ENCODE measurements at regions not wholly inside any gene's neighbourhood (a gene's known extent, or its start where the extent isn't known, plus 50 kb on each side); places are given as distances from the start of the nearest gene placed in this dataset.

DNA sequence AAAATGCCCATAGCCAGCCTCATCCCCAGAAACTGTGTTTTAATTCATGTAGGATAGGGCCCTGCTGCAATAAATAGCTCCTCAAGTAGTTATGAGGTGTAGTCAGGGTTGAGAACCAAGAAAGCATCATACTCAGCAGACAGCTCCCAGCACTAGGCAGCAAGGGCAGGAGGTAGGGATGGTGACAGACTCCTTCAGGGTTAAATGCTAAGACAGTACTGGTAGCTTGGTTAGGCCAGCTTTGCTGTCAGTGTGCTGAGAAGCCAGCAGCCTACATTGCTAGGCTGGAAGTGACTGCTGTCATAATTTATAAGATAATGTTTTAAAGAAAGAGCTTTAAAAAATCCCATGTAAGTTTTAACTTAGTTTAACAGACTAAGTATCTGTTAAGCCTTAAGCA, 113.9 kb upstream of the IMMP2L start:
- no peaks in the 10 kb centered on the region for H3K9me3 ChIP-seq (ENCODE audit: low read length)
- no peaks in the 10 kb centered on the region for H3K27me3 ChIP-seq (ENCODE audit: insufficient read depth, low read length)
- H3K4me1 ChIP-seq (ENCODE audit: insufficient read depth, low read length, severe bottlenecking) = no peaks in the 10 kb centered on the region
- H3K27ac ChIP-seq (ENCODE audit: low read depth, low read length, poor library complexity, severe bottlenecking) = no peak overlapping the region
- no peak overlapping the region for H3K4me2 ChIP-seq (ENCODE audit: low read length)
- no peaks in the 10 kb centered on the region for H3K36me3 ChIP-seq (ENCODE audit: insufficient read depth, low read length)
- no peaks in the 10 kb centered on the region for H3F3A ChIP-seq (ENCODE audit: insufficient read depth, low read length)
- no peak overlapping the region for H3K9ac ChIP-seq (ENCODE audit: low read length)
- TF ChIP-seq, protein P1, sequence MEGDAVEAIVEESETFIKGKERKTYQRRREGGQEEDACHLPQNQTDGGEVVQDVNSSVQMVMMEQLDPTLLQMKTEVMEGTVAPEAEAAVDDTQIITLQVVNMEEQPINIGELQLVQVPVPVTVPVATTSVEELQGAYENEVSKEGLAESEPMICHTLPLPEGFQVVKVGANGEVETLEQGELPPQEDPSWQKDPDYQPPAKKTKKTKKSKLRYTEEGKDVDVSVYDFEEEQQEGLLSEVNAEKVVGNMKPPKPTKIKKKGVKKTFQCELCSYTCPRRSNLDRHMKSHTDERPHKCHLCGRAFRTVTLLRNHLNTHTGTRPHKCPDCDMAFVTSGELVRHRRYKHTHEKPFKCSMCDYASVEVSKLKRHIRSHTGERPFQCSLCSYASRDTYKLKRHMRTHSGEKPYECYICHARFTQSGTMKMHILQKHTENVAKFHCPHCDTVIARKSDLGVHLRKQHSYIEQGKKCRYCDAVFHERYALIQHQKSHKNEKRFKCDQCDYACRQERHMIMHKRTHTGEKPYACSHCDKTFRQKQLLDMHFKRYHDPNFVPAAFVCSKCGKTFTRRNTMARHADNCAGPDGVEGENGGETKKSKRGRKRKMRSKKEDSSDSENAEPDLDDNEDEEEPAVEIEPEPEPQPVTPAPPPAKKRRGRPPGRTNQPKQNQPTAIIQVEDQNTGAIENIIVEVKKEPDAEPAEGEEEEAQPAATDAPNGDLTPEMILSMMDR (IDR thresholded peaks at IDR 0.05; ENCODE audit: low read length) = no peak
- TF ChIP-seq EZH2 (IDR thresholded peaks at IDR 0.05; ENCODE audit: borderline replicate concordance, low read length) = no peak
- no peaks in the 10 kb centered on the region for H4K20me1 ChIP-seq (ENCODE audit: insufficient read depth, low read length)
- H3K9me2 ChIP-seq (ENCODE audit: low read depth, low read length) = no peaks in the 10 kb centered on the region
- no peaks in the 10 kb centered on the region for H3K79me2 ChIP-seq (ENCODE audit: insufficient read depth, low read length)
- no peak overlapping the region for H2AFZ ChIP-seq (ENCODE audit: low read length)
- H3K4me3 ChIP-seq (ENCODE audit: low read depth, low read length, poor library complexity, severe bottlenecking) = no peak overlapping the region

DNA sequence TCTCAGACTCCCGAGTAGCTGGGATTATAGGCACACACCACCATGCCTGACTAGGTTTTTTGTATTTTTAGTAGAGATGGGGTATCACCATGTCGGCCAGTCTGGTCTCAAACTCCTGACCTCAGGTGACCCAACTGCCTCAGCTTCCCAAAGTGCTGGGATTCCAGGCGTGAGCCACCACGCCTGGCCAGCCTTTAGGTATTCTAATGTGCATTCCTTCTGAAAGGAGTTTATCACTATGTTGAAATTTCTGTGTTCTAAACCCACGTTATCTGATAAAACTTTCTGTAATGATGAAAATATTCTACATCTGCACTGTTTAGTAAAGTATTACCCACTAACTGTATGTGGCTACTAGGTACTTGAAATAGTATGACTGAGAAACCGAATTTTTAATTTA, 110.6 kb upstream of the IMMP2L start:
- TF ChIP-seq, protein P1 (IDR thresholded peaks at IDR 0.05; ENCODE audit: low read length) = no peak
- TF ChIP-seq EZH2 (IDR thresholded peaks at IDR 0.05; ENCODE audit: borderline replicate concordance, low read length) = no peak
- Histone ChIP-seq H3K9me2 (ENCODE audit: low read depth, low read length) (no peaks in the 10 kb centered on the region), H3K4me2 (ENCODE audit: low read length) (no peak overlapping the region), H3F3A (ENCODE audit: insufficient read depth, low read length) (no peaks in the 10 kb centered on the region), H4K20me1 (ENCODE audit: insufficient read depth, low read length) (no peaks in the 10 kb centered on the region), H3K9ac (ENCODE audit: low read length) (no peak overlapping the region), H3K36me3 (ENCODE audit: insufficient read depth, low read length) (no peaks in the 10 kb centered on the region), H2AFZ (ENCODE audit: low read length) (no peak overlapping the region), H3K9me3 (ENCODE audit: low read length) (no peaks in the 10 kb centered on the region), H3K27me3 (ENCODE audit: insufficient read depth, low read length) (no peaks in the 10 kb centered on the region), H3K79me2 (ENCODE audit: insufficient read depth, low read length) (no peaks in the 10 kb centered on the region), H3K27ac (ENCODE audit: low read depth, low read length, poor library complexity, severe bottlenecking) (no peak overlapping the region), H3K4me3 (ENCODE audit: low read depth, low read length, poor library complexity, severe bottlenecking) (no peak overlapping the region), H3K4me1 (ENCODE audit: insufficient read depth, low read length, severe bottlenecking) (peaks cover 22% of the 10 kb centered on the region)

DNA sequence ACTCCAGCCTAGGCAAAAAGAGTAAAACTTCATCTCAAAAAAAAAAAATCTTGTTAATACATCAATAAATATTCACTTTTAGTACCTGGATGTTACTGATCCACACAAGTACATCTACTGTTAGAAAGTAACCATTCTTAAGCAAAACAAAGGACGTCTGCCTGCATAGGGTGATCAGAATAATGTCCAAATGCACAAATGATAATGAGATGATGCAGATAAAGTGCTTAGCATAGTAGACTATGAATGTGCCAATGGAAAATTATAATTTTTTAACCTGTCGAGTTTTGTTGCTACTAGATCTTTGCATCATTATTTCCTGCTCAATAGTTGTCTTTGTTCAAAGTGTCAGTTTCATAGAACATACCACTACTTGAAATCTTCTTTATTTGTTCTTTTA, 109.6 kb upstream of the IMMP2L start:
- no peaks in the 10 kb centered on the region for H3K79me2 ChIP-seq (ENCODE audit: insufficient read depth, low read length)

More for the DNA sequence above, 109.6 kb upstream of the IMMP2L start:
- Histone ChIP-seq H4K20me1 (ENCODE audit: insufficient read depth, low read length) (no peaks in the 10 kb centered on the region), H3K9me3 (ENCODE audit: low read length) (no peaks in the 10 kb centered on the region), H3K4me1 (ENCODE audit: insufficient read depth, low read length, severe bottlenecking) (peaks cover 23% of the 10 kb centered on the region), H3K27ac (ENCODE audit: low read depth, low read length, poor library complexity, severe bottlenecking) (no peak overlapping the region), H3K9ac (ENCODE audit: low read length) (no peak overlapping the region), H3K4me2 (ENCODE audit: low read length) (no peak overlapping the region), H3F3A (ENCODE audit: insufficient read depth, low read length) (no peaks in the 10 kb centered on the region), H3K4me3 (ENCODE audit: low read depth, low read length, poor library complexity, severe bottlenecking) (no peak overlapping the region), H3K9me2 (ENCODE audit: low read depth, low read length) (no peaks in the 10 kb centered on the region), H2AFZ (ENCODE audit: low read length) (no peak overlapping the region), H3K36me3 (ENCODE audit: insufficient read depth, low read length) (no peaks in the 10 kb centered on the region), H3K27me3 (ENCODE audit: insufficient read depth, low read length) (no peaks in the 10 kb centered on the region)
- TF ChIP-seq, protein P1 (IDR thresholded peaks at IDR 0.05; ENCODE audit: low read length) = no peak
- no peak for TF ChIP-seq EZH2 (IDR thresholded peaks at IDR 0.05; ENCODE audit: borderline replicate concordance, low read length)

Data from OCI-LY1 (cell line).